ENCODE measurements at regions not wholly inside any gene's neighbourhood (a gene's known extent, or its start where the extent isn't known, plus 50 kb on each side); places are given as distances from the start of the nearest gene placed in this dataset.
"Not testable (repeated sequence)": the region's sequence is repeated elsewhere in the genome, so short reads cannot be mapped to it uniquely, and the experiment has no call there.

DNA sequence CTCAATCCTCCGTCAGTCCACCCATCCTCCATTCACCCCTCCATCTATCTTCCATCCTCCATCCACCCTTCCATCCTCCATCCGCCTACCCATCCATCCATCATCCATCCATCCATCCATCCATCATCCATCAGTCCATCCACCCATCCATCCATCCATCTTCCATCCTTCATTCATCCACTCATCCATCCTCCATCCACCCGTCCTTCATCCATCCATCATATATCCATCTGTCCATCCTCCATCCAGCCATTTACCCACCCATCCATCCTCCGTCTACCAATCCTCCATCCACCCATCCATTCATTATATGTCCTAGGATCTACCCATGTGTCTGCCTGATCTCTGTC, 179.1 kb downstream of the TMEM121 start:
- H2AFZ ChIP-seq (ENCODE audit: low read depth, low read length); POLR2A ChIA-PET; H3K79me2 ChIP-seq (ENCODE audit: control insufficient read depth, insufficient read depth, low read length); intact Hi-C loops (cut with micrococcal nuclease); H3K4me1 ChIP-seq (ENCODE audit: control insufficient read depth, extremely low read depth, insufficient read depth, low read length); H3K9me1 ChIP-seq (replicated peaks; ENCODE audit: control insufficient read depth, extremely low read depth, insufficient read depth, low read length); H4K20me1 ChIP-seq (replicated peaks; ENCODE audit: control insufficient read depth, extremely low read depth, insufficient read depth, low read length); H3K4me3 ChIP-seq (replicated peaks in 1 of 3; ENCODE audit: insufficient read depth in 1 of 3, low read depth in 1 of 3, low read length in 3 of 3); BruUV-seq (replicated peaks); dilution Hi-C loops (cut with MboI; ENCODE audit: extremely low pct_ligation_motif_present, low sequenced_read_pairs); H3K9me3 ChIP-seq (replicated peaks; ENCODE audit: control insufficient read depth, insufficient read depth, low read length); FAIRE-seq; CTCF ChIA-PET; H3K36me3 ChIP-seq (ENCODE audit: control insufficient read depth in 2 of 2, extremely low read depth in 1 of 2, insufficient read depth in 2 of 2, low read length in 2 of 2); H3K27me3 ChIP-seq (ENCODE audit: control insufficient read depth in 2 of 2, insufficient read depth in 2 of 2, low read length in 2 of 2); H3K27ac ChIP-seq (ENCODE audit: insufficient read depth, low read depth, low read length); DNase-seq (ENCODE audit: low read depth, low spot score); H3K9ac ChIP-seq (replicated peaks; ENCODE audit: extremely low read depth, insufficient read depth, low read length); H3K4me2 ChIP-seq (ENCODE audit: insufficient read depth, low read length): not testable (repeated sequence)

DNA sequence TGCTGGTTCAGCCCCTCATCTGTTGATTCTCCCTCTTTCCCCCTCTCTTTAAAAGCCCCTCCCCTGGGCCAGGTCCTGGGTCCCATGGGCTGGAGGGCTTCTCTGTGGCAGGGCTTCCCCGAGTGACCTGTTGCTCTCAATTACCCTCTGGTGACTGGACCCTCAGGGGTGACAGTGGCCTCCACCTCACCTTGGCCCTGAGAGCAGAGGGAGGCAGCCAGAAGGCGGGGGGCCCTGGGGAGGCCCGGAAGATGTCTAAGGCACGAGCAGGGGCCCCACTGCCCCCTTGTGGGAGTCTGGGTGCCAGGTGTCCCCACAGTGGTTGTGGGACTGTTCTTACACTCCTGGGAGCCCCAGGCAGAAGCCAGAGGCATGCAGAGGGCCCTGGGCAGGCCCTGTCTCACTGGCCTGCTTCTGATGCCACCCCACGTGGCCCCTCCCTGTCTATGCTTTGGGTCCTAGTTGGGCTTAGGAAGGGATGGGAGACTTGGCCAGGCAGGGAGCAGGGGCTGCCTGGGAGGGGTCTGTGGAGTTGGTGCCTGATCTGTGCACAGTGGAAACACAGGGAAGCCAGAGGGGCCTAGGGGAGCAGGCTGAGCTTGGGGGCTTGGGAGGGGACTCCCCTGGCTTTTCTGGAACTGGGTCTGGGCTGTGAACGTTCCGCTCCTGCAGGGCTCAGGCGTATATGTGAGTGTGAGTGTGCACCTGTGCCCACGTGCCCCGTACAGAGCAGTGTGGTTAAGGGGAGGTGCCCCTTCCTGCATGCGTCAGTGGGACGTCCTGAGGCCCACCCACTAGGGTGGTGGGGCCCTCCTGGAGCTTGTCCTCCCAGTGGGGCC, 179.7 kb downstream of the TMEM121 start:
- H3K4me2 ChIP-seq (ENCODE audit: insufficient read depth, low read length); H3K27me3 ChIP-seq (ENCODE audit: control insufficient read depth in 2 of 2, insufficient read depth in 2 of 2, low read length in 2 of 2); H4K20me1 ChIP-seq (replicated peaks; ENCODE audit: control insufficient read depth, extremely low read depth, insufficient read depth, low read length); POLR2A ChIA-PET; H2AFZ ChIP-seq (ENCODE audit: low read depth, low read length); H3K36me3 ChIP-seq (ENCODE audit: control insufficient read depth in 2 of 2, extremely low read depth in 1 of 2, insufficient read depth in 2 of 2, low read length in 2 of 2); H3K9me3 ChIP-seq (replicated peaks; ENCODE audit: control insufficient read depth, insufficient read depth, low read length); dilution Hi-C loops (cut with MboI; ENCODE audit: extremely low pct_ligation_motif_present, low sequenced_read_pairs); CTCF ChIA-PET; BruUV-seq (replicated peaks); H3K27ac ChIP-seq (ENCODE audit: insufficient read depth, low read depth, low read length); H3K9me1 ChIP-seq (replicated peaks; ENCODE audit: control insufficient read depth, extremely low read depth, insufficient read depth, low read length); DNase-seq (ENCODE audit: low read depth, low spot score); FAIRE-seq; H3K4me1 ChIP-seq (ENCODE audit: control insufficient read depth, extremely low read depth, insufficient read depth, low read length); H3K9ac ChIP-seq (replicated peaks; ENCODE audit: extremely low read depth, insufficient read depth, low read length); H3K79me2 ChIP-seq (ENCODE audit: control insufficient read depth, insufficient read depth, low read length); H3K4me3 ChIP-seq (replicated peaks in 1 of 3; ENCODE audit: insufficient read depth in 1 of 3, low read depth in 1 of 3, low read length in 3 of 3); intact Hi-C loops (cut with micrococcal nuclease): not testable (repeated sequence)

DNA sequence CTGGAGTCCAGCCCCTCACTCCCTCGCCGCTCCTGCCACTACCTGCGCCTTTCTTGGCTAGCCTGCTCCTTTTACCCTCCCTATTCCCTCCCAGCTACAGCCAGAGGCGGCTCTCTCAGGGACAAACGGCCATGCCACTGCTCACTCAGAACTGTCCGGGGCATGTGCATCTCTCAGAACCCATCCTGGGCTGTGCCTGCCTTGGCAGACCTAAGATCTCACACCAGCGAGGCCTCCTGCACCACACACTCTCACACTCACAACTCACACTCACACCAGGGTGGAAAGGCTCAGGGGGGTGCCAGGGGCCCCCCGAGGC, 180.3 kb downstream of the TMEM121 start:
- BruUV-seq (replicated peaks); H3K4me2 ChIP-seq (ENCODE audit: insufficient read depth, low read length); DNase-seq (ENCODE audit: low read depth, low spot score); H3K4me1 ChIP-seq (ENCODE audit: control insufficient read depth, extremely low read depth, insufficient read depth, low read length); H3K79me2 ChIP-seq (ENCODE audit: control insufficient read depth, insufficient read depth, low read length); H3K4me3 ChIP-seq (replicated peaks in 1 of 3; ENCODE audit: insufficient read depth in 1 of 3, low read depth in 1 of 3, low read length in 3 of 3); H3K9me3 ChIP-seq (replicated peaks; ENCODE audit: control insufficient read depth, insufficient read depth, low read length); H3K27me3 ChIP-seq (ENCODE audit: control insufficient read depth in 2 of 2, insufficient read depth in 2 of 2, low read length in 2 of 2); POLR2A ChIA-PET; H3K36me3 ChIP-seq (ENCODE audit: control insufficient read depth in 2 of 2, extremely low read depth in 1 of 2, insufficient read depth in 2 of 2, low read length in 2 of 2); intact Hi-C loops (cut with micrococcal nuclease); H3K27ac ChIP-seq (ENCODE audit: insufficient read depth, low read depth, low read length); H3K9ac ChIP-seq (replicated peaks; ENCODE audit: extremely low read depth, insufficient read depth, low read length); CTCF ChIA-PET; dilution Hi-C loops (cut with MboI; ENCODE audit: extremely low pct_ligation_motif_present, low sequenced_read_pairs); FAIRE-seq; H2AFZ ChIP-seq (ENCODE audit: low read depth, low read length); H3K9me1 ChIP-seq (replicated peaks; ENCODE audit: control insufficient read depth, extremely low read depth, insufficient read depth, low read length); H4K20me1 ChIP-seq (replicated peaks; ENCODE audit: control insufficient read depth, extremely low read depth, insufficient read depth, low read length): not testable (repeated sequence)

DNA sequence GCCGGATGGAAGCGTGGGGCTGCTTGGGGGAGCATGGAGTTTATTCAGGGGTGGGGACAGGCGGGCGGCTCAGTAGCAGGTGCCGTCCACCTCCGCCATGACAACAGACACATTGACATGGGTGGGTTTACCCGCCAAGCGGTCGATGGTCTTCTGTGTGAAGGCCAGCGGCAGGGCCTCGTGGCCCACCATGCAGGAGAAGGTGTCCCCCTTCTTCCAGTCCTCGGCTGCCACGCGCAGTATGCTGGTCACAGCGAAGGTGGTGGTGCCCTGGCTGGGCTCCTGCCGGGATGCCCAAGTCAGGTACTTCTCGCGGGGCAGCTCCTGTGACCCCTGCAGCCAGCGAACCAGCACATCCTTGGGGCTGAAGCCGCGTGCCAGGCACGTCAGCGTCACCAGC, 180.7 kb downstream of the TMEM121 start:
- H2AFZ ChIP-seq (ENCODE audit: low read depth, low read length); H3K9me1 ChIP-seq (replicated peaks; ENCODE audit: control insufficient read depth, extremely low read depth, insufficient read depth, low read length); H3K9ac ChIP-seq (replicated peaks; ENCODE audit: extremely low read depth, insufficient read depth, low read length); FAIRE-seq; H3K79me2 ChIP-seq (ENCODE audit: control insufficient read depth, insufficient read depth, low read length); H4K20me1 ChIP-seq (replicated peaks; ENCODE audit: control insufficient read depth, extremely low read depth, insufficient read depth, low read length); H3K9me3 ChIP-seq (replicated peaks; ENCODE audit: control insufficient read depth, insufficient read depth, low read length); H3K27ac ChIP-seq (ENCODE audit: insufficient read depth, low read depth, low read length); H3K36me3 ChIP-seq (ENCODE audit: control insufficient read depth in 2 of 2, extremely low read depth in 1 of 2, insufficient read depth in 2 of 2, low read length in 2 of 2); H3K4me3 ChIP-seq (replicated peaks in 1 of 3; ENCODE audit: insufficient read depth in 1 of 3, low read depth in 1 of 3, low read length in 3 of 3); H3K4me2 ChIP-seq (ENCODE audit: insufficient read depth, low read length); DNase-seq (ENCODE audit: low read depth, low spot score); intact Hi-C loops (cut with micrococcal nuclease); dilution Hi-C loops (cut with MboI; ENCODE audit: extremely low pct_ligation_motif_present, low sequenced_read_pairs); H3K4me1 ChIP-seq (ENCODE audit: control insufficient read depth, extremely low read depth, insufficient read depth, low read length); CTCF ChIA-PET; BruUV-seq (replicated peaks); H3K27me3 ChIP-seq (ENCODE audit: control insufficient read depth in 2 of 2, insufficient read depth in 2 of 2, low read length in 2 of 2); POLR2A ChIA-PET: not testable (repeated sequence)

Data from endothelial cell of umbilical vein (primary cell).